Suppressor macrophage treated with lipopolysaccharide for 1 hour (primary cell): ENCODE measurements at regions not wholly inside any gene's neighbourhood (a gene's known extent, or its start where the extent isn't known, plus 50 kb on each side); places are given as distances from the start of the nearest gene placed in this dataset.
A peak's percentile ranks its signal among the peaks of the same experiment; 100 is the strongest.

Experiments used
- DNase-seq, 3 donors: peaks; one replicate each; pipeline ENCODE4 v3.0.0-alpha.2; 2020 to 2022

DNA sequence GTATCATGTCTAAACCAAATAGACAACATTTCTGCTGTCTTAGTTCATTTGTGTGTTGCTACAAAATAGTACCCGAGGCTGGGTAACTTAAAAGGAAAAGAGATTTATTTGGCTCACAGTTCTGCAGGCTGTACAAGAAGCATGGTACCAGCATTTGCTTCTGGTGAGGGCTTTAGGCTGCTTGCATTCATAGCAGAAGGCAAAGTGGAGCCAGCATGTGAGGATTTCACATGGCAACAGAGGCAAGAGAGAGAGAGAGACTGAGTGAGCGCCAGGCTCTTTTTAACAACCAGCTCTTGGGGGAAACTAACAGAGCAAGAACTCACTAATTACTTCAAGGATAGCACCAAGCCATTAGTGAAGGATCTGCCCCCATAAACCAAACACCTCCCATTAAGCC, 271.4 kb upstream of the SRRM4 start:
- no peak for DNase-seq

DNA sequence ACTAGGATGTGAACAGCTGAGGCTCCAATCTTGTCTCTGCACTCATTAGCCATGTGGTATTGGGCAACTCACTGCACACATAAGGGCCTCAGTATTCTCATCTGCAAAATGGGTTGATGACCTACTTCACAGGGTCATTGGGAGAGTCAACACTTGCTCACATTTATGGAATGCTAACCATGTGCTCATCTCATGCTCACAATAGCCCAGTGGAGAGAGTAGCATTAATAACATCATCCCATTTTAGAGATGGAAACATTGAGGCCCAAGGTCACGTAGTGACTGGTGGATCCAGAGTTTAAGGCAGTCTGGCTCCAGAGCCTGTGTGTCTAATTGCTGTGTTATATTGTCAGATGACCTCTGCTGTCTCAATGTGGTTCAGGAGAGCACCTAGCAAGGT, 270.2 kb upstream of the SRRM4 start:
- no peak for DNase-seq

- DNase-seq = peak; percentile 68 to 74 (median 70)
Observed at GRCh38 chr12:118714051-118714460, 267.3 kb upstream of the SRRM4 start.

DNA sequence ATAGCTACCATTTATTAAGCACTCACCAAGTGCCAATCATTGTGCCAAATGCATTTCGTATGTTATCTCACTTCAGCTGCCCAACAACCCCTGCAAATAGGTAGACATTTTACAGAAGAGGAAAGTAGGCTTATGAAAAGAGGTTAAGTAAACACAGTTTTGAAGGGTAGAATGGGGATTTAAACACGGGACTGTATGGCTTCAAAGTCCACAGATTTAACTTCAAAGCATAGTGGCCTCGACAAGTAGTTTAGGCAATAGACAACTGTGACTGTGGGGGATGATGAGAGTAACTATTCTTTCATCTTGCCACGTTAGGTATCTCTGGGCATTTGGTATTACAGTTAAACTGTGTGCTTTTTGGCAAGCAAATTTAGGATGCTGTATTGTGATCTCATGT, 266.8 kb upstream of the SRRM4 start:
- no peak for DNase-seq

GRCh38 chr12:118715647-118716046, 265.7 kb upstream of the SRRM4 start:
- DNase-seq = no peak

DNA sequence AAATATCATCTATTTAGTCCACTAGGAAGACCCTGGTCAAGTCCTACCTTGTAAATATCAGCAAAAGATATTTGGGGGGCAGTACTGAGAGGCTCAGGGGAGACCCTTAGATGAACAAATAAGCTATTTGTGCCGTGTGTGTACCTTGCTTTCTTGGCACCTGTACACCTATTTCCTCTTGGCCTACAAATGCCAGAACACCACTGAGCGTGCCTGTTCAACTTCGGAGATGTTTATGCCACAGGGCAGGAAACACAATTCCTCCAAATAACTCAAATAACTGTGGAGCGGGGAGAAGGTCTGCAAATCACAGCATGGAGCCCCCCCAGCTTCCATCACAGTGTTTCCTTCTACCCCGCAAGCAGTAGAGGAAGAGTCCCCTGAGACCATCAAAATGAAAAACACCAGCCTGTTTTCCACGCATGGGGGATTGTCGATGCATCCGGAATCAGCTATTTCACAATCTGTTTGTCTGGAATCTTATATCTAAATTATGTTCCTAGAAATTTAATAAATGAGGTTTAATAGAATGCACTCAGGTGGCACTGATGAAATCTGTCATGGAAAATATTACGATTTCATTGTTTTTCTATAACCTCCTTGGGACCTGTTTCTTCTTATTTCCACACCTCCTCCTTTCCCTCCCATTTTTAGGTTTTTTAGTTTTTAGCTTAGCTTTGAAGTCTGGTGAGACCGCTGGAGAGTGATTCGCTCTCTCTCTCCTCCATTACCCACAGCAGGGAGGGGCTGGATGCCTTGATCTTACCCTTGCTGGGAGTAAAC, 254.0 kb upstream of the SRRM4 start:
- no peak for DNase-seq

DNA sequence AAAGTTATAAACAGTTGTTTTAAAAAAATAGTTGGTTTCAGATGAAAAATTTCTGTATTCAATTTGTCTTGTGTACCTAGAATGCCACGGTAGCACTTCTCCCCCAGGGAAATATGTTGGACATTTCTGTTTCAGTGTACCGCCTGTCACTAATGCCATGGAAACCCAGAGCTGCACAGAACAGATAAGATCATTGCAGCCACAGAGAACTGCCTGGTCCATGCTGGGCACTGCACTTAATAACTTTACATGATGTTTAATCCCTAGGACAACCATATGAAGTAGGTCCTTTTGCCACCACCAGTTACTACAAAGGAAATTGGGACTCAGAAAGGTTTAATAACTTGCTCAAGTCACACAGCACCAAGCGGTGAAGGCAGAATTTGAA, 253.4 kb upstream of the SRRM4 start:
- no peak for DNase-seq

DNA sequence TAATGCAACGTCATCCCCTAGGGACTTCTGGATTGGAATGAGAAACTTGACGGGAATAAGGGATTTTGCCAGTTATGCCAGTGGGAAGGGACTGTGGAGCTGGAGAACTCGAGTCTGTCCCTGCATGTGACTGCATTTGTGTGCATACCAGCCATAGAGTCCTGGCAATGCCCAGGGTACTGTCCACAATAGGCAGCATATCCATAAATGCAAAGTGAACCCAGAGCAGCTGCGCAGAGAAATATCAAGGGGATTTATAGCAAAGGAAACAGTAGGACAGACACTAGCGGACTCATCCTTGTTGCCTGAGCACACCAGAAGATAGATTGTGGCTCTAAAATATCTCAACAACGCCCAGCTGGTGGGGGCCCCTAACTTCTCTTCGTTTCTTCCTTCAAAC, 247.1 kb upstream of the SRRM4 start:
- no peak for DNase-seq

DNA sequence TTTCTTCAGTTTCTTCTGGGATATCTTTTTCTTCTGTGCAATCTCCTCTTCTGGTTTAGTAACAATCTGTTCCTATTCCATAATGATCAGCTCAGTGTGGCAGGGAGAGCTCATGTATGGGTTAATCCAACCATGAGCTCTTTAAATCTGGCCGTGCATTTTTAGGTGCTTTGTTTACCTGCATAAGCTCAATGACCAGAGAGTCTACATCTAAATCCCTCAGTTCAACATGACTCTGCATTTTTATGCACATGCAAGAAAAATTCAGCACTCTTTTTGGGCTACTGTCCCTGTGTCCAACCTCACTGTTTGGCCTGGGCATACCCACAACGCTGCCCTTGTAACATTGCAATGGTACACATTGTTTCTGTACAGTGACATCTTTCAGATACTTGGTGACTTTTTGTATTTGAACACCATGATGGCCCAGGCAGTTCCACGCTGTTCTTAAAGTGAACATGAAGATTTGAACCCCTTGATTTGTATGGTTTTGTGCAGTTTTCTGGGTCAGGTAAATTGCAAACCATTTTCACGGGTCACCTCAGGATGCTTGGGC, 243.3 kb upstream of the SRRM4 start:
- DNase-seq = no peak

DNA sequence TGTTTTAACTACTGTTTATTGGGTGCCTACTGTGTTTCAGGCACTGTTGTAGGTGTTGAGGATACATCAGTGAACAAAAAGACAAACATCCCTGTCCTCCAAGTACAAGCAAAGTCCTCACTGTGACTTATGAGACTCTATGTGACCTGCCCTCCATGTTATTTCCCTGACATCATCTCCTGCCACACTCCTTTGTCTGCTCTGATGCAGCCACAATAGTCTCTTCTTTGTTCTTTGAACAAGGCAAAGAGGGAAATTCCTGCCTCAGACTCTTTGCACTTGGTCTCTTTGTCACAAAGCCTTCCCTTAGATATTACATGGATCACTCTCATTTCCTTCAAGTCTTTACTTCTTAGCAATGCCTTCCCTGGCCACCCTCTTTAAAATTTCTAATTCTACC, 240.1 kb upstream of the SRRM4 start:
- DNase-seq = no peak

- no peak for DNase-seq
Observed at GRCh38 chr12:118742431-118742830, 238.9 kb upstream of the SRRM4 start.

DNA sequence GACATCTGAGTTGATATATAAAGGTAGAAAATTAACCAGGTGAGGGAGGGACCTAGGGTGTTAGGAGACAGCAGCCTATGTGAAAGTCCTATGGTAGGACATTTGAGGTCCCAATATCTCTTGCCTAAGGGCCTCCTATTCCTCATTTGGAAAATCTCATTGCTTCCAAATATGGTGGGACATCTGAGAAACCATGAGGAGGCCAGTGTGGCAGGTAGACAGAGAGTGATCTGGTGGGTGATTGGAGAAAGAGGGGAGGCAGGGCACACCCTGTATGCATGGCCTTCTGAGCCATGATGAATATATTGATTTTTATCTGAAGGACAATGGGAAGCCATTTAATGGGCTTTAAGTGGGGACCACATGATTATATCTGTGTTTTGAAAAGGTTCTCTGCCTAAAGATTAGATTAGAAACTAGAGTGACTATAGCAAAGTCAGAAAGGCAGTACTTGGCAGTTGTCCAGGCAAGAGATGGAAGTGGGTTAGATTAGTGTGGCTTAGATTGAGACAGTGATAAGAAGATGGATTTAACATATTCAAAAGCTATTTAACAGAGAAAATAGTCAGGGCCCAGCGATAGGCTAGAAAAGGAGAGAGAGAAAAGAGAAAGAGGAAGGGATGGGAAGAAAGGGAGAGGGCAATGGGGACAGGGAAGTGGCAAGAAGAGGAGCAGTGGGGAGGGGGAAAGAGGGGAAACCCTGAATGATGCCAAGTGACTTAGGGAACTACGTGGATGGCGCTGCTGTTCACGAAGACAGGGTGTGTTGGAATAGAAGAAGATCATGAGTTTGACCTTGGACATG, 237.2 kb upstream of the SRRM4 start:
- no peak for DNase-seq

GRCh38 chr12:118746176-118746575, 235.2 kb upstream of the SRRM4 start:
- no peak for DNase-seq

DNA sequence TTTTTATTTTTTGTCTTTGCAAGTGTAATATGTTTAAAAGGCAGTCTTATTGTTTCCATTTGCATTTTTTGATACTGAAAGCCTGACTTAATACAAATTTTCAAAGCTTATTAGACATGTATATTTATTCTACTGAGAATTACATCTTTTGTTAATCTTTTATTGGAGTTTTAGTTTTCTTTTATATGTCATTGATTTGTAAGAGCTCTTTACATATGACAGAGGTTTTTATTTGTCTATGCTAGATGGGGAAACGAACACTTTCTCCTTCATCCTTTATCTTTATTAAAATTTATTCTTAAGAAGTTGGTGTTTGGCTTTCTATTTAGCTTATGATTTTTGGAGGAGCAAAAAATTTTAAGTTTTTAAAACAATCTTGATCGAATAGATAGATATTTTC, 234.4 kb upstream of the SRRM4 start:
- no peak for DNase-seq

DNA sequence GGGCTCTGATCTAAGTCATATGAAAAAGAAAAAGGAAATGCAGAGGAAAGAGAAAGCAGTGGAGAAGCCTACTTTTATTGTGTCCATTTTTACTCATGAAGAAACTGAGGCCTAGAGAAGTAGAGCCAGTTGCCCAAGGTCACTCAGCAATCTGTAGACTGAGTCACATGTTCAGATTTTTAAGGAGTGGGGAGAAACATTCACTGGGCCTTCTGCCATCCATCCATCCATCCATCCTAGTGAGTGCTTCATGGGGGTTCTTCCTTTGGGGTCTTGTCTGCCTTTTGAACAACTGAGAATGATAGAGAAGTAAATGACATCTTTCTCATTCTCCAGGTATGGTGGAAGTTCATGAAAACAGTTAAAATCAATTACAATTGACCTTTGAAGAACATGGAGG, 233.6 kb upstream of the SRRM4 start:
- DNase-seq = no peak

GRCh38 chr12:118748478-118749380, 232.6 kb upstream of the SRRM4 start:
- DNase-seq = no peak

DNA sequence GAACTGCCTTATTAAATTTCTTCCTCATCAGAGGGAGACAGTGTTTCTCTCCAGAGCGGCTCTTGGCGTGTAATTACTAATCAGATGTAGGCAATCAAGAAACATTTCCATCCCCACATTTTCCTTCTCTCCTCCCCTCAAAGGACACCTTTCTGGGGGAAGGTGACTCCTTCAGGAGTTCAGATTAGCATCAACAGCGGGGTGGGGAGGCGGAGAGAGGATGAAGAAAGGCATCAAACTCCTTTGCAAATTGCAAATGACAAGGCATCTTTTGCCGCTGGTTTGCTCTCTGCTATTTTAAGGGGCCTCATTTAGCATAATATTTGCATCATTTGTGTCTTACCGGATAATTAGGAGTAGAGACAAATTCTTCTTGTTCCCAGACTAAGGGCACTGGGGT, 231.7 kb upstream of the SRRM4 start:
- no peak for DNase-seq

GRCh38 chr12:118750666-118751065, 230.7 kb upstream of the SRRM4 start:
- DNase-seq = no peak

GRCh38 chr12:118751355-118751754, 230.0 kb upstream of the SRRM4 start:
- DNase-seq = no peak

- DNase-seq = no peak
Observed at GRCh38 chr12:118760623-118761022, 220.7 kb upstream of the SRRM4 start.

- DNase-seq = no peak
Observed at GRCh38 chr12:118763234-118763633, 218.1 kb upstream of the SRRM4 start.

- no peak for DNase-seq
Observed at GRCh38 chr12:118773956-118774723, 207.2 kb upstream of the SRRM4 start.
